ENCODE measurements at regions not wholly inside any gene's neighbourhood (a gene's known extent, or its start where the extent isn't known, plus 50 kb on each side); places are given as distances from the start of the nearest gene placed in this dataset.

GRCh38 chr20:20931632-20932031 is 174.5 kb downstream of the LINC00237 start:
- intact Hi-C loops (cut with DNase I), result no loop called here
- no peaks in the 10 kb centered on the region for H3K36me3 ChIP-seq
- no peak overlapping the region for H3K4me3 ChIP-seq
- DNase-seq, result no peak
- H3K27me3 ChIP-seq, result no peaks in the 10 kb centered on the region
- H3K4me1 ChIP-seq, result no peaks in the 10 kb centered on the region
- no peak overlapping the region for H3K9ac ChIP-seq (ENCODE audit: low read depth in 2 of 2, low read length in 2 of 2)
- H3K27ac ChIP-seq, result no peak overlapping the region
- H3K9me3 ChIP-seq, result no peaks in the 10 kb centered on the region
- TF ChIP-seq CTCF (IDR thresholded peaks at IDR 0.05), result no peak

- H3K4me3 ChIP-seq, result no peak overlapping the region
- no peaks in the 10 kb centered on the region for H3K4me1 ChIP-seq
- intact Hi-C loops (cut with DNase I), result no loop called here
- H3K27ac ChIP-seq, result no peak overlapping the region
- DNase-seq, result no peak
- no peaks in the 10 kb centered on the region for H3K9me3 ChIP-seq
- TF ChIP-seq CTCF (IDR thresholded peaks at IDR 0.05), result no peak
- H3K9ac ChIP-seq (ENCODE audit: low read depth in 2 of 2, low read length in 2 of 2), result no peak overlapping the region
- H3K27me3 ChIP-seq, result no peaks in the 10 kb centered on the region
- no peaks in the 10 kb centered on the region for H3K36me3 ChIP-seq
These were observed 175.1 kb downstream of the LINC00237 start for GRCh38 chr20:20931024-20931423.

- Histone ChIP-seq H3K36me3 (no peaks in the 10 kb centered on the region), H3K27ac (no peak overlapping the region), H3K9me3 (no peaks in the 10 kb centered on the region), H3K9ac (ENCODE audit: low read depth in 2 of 2, low read length in 2 of 2) (no peak overlapping the region), H3K4me1 (no peaks in the 10 kb centered on the region), H3K27me3 (no peaks in the 10 kb centered on the region), H3K4me3 (no peak overlapping the region)
- no peak for TF ChIP-seq CTCF (IDR thresholded peaks at IDR 0.05)
- intact Hi-C loops (cut with DNase I), result no loop called here
- DNase-seq, result no peak
These were observed 175.7 kb downstream of the LINC00237 start for GRCh38 chr20:20930500-20930899.

GRCh38 chr20:20929341-20929740 is 176.8 kb downstream of the LINC00237 start:
- Histone ChIP-seq H3K4me1 (no peaks in the 10 kb centered on the region), H3K36me3 (no peaks in the 10 kb centered on the region), H3K4me3 (no peak overlapping the region), H3K9me3 (no peaks in the 10 kb centered on the region), H3K27ac (no peak overlapping the region), H3K27me3 (no peaks in the 10 kb centered on the region), H3K9ac (ENCODE audit: low read depth in 2 of 2, low read length in 2 of 2) (no peak overlapping the region)
- DNase-seq, result no peak
- intact Hi-C loops (cut with DNase I), result no loop called here
- no peak for TF ChIP-seq CTCF (IDR thresholded peaks at IDR 0.05)

GRCh38 chr20:20926222-20926905 is 179.8 kb downstream of the LINC00237 start:
- H3K36me3 ChIP-seq, result no peaks in the 10 kb centered on the region
- no peaks in the 10 kb centered on the region for H3K9me3 ChIP-seq
- intact Hi-C loops (cut with DNase I), result no loop called here
- no peak for DNase-seq
- TF ChIP-seq CTCF (IDR thresholded peaks at IDR 0.05), result no peak
- no peaks in the 10 kb centered on the region for H3K27me3 ChIP-seq
- H3K9ac ChIP-seq (ENCODE audit: low read depth in 2 of 2, low read length in 2 of 2), result no peak overlapping the region
- H3K27ac ChIP-seq, result no peak overlapping the region
- no peaks in the 10 kb centered on the region for H3K4me1 ChIP-seq
- H3K4me3 ChIP-seq, result no peak overlapping the region

Measured in colonic mucosa (tissue), 4 donors.